Stimulated activated CD8-positive, alpha-beta memory T cell treated with anti-CD3 and anti-CD28 coated beads, Interleukin-15, amount 100 ng/mL, for 1 hour (primary cell): ENCODE measurements at regions not wholly inside any gene's neighbourhood (a gene's known extent, or its start where the extent isn't known, plus 50 kb on each side); places are given as distances from the start of the nearest gene placed in this dataset.

Experiments used
- DNase-seq: peaks from one replicate; pipeline ENCODE4 v3.0.0-alpha.2; 2020; ENCODE audit warnings: low read depth

DNA sequence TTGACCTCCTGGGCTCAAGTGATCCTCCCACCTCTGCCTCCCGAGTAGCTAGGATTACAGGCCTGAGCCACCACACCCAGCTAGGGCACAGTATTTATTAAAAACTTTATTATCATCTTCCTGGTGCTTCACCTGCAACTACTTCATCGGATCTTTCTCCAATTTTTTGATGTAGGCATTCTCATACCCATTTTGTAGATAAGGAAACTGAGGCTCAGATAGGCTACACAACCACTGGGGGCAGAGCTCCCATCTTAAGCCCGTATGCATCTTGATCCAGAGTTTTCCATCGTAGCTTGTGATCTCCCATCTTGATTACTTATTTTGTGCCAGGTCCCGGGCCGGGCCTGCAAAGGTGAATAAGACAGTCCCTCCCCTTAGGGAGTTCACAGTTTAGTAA, 68.1 kb upstream of the BCOR start:
- DNase-seq: no peak

DNA sequence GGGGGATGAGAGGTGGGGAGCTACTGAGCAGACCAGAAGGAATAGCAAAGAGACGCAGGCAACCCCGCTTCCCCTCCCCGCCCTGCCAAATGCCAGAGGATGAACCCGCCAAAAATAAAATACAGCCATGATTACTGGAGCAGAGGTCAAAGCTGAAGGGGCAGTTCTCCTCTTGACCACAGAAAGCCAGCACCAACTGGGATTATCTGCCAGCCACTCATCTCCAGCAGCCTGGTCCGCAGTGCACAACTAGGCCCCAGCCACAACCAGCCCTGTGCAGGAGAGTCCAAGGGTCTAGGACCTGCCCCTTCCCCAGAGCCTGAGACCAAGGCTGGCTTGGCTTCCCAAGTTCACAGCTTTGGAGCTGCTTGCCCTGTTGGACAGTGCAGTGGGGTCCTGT, 67.4 kb upstream of the BCOR start:
- DNase-seq: no peak

DNA sequence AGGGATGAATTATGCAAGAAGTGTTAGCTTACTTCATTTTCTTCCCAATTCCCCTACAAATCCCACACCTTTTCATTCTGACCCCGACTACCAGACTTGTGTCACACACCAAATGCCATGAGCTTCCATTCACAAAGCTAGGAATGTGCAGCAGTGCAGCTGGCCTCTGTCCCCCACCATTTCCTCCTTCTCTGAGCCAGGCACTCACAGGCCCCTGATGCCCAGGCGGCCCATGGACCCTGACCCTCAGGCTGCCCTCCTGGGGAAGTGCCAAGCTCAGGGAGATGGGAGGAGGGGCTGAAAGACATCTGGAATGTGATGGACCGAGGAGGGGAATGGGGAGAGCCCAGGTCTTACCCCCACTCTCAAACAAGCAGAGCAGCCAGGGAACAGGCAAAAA, 67.0 kb upstream of the BCOR start:
- DNase-seq: no peak

DNA sequence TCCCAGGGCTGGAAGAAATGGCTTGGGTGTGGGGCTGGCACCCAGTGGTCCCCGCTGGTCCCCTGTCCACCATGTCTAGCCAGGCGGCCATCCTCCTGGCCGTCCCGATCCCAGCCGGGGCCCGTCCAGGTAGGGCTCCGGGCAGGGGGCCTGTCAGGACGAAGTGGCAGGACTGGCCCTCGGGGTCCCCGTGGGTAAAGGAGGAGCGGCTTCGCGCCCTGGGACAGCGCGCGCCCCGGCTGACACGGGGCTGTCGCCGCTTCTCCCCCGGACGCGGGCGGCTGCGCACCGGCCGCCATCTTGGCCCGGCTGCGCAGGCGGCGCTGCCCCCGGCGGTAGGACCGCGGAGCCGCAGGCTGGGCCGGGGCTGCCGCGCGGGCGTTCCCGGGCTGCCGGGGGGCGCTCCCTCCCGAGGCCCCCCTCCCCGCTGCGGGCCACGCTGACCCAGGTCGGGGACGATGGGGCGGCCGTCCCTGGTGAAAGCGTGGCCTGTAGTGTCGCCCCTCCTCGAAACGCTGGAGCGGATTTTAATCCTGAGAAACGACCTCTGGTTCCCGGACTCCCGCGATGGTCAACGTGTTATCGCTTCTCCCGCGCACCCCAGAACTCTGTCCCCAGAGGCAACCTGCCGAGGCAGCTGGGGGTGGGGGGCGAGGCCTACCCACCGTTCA, 60.4 kb upstream of the BCOR start:
- DNase-seq: no peak

DNA sequence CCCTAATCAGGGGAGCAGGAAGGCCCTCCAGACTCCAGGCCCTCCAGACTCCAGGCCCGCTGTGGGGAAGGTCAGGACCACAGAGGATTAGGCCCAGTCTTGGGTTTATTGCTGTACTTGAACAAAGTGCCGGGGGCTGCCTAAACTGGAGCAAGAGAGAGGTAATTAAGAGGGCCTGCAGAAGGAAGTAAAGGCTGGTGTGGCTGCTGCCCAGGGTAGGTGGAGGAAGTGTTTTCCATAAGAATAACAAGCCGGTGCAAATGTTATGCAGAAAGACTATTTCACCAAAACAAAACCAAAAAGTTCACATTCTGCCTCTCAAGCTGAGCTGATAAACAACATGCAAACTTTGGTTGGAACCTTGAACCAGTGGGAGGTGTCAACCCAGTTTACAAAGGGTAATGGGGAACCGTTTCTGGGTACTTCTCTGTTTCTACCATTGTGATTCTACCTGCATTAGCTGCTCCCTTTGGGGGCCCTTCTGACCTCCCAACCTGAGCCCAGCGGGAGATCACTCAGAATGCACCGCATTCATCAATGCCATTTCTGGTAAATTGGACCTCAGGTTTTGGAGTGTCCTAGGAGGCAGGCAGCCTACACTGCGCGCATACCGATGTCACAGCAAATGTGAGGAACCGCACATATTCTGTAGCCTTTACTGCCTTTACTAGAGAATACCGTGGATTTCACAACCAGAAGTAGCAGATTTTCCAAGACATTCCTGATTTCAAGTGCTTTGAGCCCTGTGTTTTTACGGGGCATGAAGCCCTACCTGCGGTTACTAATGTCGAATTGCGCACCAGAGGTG, 59.7 kb upstream of the BCOR start:
- no peak for DNase-seq

DNA sequence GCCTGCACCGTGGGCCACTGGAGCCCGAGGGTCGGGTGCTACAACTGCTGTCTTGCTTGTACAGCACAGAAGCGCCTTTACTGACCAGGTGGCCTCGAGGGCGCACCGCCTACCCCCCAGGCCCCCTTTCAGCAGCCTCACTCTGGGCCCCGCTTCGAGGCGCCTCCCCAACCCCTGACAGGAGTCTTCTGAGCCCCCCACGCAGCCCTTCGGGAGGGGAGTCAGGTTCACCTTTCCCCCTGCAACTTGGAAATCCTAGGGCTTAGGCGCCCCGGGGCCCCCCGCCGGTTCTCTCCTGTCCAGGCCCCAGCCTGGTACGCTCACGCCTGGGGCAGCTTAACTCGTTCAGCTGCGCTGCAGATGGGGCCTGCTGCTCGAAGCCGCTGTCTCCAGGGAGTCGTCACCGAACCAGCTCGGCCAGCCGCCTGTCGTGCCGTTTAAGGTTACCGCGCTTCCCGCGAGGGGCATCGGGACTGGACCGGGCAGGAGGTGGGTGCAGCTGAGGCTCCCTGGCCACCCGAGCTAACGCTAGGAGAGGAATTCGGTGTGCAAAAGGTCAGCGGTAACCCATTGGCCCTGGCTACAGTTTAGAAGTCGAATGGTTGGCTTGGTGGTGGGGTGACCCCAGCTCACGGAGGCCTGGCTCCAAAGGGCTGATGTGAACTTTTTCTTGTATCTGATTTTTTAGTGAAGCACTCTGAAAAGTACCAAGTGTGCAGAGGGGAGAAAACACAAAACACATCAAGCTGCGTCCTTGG, 58.9 kb upstream of the BCOR start:
- DNase-seq: no peak

DNA sequence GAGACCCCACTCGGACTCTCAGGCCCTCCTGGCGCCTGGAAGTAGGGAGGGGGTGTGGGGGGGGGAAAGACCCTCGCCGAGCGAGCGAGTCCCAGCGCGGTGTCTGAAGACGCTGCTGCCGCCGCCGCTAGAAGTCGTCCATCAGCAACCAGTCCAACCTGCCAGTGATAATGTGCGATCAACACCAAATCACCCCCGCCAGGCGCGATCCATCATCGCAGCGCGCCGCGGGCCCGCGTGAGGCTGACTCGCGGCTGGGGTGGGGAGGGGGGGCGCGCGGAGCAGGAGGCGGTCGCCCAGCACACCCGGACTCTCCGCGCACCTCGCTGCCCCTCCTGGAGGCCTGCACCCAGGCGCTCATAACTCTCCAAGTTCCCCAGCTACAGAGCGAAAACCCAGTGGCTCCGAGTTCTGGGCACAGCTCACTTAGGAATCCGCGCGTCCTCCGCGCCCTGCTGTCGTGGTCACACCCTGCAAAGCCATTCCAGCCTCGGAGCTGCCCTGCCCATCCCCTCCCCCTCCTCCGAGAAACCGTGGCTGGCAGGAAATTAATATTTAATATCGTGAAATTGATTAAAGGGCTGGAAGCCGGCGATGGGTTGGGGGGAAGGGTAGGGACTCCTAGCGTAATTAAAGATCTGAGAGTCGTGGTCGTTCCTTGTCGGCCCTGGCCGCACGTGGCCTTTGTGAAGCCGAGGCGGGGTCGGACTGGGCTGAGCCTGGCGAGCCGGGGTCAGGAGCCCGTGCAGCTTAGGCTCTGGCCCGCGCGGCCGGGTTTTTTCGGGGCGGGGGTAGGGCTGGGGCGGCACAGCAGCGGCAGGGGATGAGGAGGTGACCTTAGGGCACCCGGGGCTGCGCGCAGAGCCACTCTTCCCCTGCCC, 58.1 kb upstream of the BCOR start:
- no peak for DNase-seq

DNA sequence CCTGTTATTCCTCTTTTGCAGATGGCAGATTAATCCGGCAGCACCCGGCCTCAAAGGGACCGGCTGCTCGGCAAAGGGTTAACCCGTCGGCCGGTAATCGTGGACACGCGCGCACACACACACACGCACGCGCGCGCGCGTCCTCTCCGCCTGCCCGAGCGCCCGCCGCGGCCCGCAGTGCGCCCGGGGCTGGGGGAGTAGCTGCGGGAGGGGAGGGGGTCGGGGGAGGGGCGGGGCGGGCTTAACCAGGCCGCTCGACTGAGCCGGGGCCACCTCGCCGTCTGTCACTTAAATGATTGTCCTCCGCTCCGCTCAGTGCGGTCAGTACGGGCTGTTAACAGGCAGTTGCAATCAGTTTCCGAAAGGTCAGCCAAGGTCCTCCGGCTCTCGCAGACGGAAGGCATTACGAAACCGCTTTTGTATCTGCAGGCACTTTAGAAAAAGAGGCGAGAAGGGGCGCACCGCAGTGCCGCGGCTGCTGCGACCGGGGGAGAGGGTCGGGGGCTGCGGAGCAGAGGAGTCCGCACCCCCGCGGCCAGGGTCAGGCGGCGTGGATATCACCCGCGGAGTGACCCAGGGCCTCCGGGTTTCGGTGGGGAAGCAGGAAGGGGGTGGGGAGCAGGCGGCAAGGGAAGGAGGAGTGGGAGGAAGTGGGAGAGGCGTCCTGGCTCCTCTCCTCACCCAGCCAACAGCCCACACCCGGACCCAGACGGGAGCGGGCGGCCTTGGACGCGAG, 57.3 kb upstream of the BCOR start:
- DNase-seq: no peak

DNA sequence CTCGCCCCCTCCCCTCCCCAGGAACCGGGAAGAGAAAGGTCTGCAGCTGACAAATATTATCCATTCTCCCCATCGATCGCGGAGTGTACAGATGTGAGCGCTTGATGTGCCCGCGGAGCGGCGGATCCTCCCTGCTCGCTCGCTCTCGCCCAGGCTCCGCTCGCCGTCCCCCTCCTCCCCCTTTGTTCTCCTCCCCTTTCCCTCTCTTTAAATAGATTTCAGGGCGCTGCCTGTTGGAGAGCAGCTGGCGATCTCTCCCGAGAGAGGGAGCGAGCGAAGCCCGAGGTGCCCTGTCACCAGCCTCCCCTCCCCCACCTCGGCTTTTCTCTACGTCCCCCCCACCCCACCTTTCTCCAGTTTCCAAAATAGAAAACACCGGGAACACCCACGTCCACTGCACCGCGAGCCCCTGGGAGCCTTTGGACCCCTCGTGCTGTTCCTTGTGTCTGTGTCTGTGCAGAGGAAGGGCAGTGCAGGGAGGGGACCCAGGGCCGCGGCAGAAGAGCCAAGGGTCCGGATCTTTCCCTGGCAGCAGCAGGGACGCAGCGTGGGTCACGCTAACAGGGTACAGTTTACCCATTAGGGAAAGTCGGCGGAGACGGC, 56.6 kb upstream of the BCOR start:
- no peak for DNase-seq

DNA sequence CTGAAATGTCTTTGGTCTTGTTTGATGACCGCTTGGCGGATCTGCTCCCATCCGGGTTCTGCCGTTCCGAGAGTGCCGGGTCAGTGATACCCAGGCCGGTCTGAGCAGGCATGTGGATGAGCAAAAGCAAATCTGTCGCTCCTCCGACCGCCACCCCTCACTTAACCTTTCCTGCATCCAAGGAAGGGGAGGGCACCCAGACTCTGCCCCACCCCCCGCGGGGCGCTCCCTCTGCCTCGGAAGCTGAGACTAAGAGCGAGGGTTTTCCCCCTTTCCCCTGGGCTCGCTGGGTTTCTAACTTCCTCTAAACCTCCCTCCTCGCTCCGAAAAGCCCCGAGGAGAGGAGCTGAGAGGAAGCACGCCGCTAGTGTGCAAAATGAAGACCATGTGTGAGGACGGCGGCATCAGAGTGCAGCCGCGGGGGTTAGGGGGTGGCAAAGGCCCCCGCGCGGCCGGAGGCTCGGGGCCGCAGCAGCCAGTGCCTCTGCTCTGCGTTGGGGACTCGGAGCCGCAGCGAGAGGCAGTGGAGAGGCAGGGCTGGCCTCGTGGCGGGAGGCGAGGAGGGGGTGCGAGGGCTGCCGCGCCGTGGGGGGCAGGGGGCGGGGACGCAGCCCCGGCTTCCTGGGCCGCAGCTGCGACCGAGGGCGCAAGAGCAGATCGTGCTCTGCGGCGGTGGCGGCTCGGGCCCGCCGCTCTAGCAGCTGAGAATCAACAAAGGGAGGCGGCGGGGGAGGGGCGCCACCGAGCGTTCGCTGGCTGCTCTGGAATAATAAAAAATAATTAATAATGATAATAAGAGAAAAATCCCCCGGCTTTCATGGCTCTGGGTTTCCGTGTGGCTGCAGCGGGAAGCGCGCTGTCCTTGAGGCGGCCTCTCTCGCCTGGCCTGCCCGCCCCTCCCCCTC, 55.8 kb upstream of the BCOR start:
- DNase-seq: no peak

DNA sequence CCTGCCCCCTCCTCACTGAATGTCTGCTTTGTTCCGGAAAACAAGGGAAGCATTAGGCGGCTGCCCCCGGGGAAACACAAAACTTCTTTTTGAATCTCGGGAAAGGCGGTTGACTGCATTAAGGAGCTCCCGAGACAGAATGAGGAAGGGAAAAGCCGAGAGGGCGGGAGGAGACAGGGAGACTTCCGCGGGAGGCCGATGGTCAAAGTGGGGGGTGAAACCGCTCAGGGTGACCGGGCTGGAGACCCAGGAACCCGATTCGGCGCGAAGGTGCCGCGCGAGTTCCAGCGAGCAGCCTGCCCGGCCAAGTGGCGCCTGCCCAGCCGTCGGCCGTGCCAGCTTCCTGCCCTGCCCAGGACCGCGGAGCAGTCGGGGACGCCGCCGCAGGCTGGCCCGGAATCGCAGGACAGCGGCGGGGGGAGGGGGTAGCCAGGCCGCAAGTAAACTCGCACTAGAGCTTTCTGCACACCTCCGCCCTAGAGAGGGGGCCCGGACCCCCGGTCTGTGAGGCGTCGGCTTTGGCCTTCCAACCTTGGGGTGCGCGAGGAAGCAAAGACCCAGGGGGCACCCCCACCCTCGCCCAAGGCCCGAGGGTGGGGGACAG, 55.1 kb upstream of the BCOR start:
- no peak for DNase-seq

DNA sequence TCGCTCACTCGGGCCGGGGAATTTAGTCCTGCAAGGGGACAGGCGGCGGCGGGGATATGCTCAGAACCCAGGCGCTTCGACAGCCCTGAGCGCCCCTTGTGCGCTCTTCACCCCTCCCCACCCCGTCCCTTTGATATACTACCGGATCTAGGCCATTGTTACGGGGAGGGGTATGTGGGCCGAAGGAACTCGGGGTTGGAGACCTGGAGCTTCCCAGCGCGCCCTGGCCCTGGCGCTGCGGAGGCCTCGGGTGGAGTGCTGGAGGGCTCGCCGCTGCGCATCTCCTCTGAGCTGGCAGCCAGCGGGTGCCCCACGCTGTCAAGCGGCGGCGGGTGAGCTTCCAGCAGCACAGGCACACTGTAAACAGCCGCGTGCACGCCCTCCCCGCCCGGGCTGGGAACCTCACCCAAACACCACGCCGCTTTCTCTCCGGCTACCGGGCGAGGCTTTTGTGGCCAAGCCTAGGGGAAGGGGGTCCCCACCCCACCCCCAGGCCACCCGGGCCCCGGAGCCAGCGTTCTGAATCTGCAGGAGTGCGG, 54.5 kb upstream of the BCOR start:
- DNase-seq: no peak

DNA sequence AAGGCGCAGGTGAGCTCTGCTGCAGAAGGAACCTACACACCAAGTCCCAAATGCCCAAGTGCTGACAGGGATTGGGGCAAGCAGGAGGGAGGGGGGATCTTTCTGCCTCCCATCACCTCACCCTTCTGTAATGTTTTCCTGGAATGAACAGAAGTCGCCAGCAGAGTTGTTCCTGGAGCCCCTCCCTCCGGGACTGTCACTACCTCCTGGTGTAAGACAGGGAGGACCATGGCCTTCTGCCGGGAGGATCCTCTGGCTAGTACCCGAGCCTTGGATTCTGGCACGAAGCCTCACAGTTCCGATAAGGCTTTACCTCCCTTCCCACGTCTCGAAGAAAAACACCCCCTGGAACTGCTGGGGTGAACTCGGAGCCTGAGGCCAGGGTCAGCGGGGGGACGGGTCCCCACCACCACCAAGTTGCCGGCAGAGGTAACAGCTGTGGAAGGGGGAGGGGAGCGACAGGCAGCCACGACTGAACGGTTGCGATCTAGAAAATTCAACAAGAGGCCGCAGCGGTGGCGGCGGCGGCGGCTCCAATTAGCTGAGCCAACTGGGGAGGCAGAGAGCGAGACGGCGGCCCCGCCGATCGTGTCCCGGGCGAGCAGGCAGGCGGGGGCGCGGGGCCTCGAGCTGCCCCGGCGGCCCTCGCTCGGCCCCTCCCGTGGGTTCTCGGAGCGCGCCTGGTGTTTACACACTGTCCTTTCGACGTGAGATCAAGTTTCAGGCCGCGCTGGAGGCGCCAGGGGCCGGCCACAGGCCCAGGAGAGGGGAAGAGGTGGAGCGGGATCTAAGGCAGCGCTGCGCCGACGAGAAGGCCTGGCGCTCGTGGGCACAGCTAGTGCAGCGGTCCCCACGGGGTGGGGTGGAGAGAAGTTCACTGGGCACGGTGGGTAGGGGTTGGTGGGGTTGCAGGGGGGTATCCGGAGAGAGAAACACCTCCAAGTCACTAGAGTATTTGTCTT, 53.7 kb upstream of the BCOR start:
- no peak for DNase-seq

DNA sequence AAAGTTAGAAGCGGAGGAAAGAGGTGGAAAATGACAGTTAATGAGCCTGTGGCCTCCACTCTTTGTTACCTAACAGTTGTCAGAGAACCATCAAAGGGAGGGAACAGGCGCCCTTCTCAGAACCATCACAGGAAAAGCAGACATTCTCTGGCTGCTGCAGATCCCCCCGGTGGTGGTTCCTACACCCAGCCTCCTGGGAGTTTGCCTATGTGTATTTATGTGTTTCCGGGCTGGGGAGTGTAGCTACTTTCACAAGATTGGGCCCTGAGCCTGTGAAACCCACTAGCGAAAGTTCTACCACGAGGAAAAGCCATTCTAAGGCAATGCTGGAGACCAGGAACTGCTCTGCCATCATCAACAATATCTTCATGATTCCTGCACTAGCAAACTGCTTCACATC, 52.7 kb upstream of the BCOR start:
- no peak for DNase-seq

DNA sequence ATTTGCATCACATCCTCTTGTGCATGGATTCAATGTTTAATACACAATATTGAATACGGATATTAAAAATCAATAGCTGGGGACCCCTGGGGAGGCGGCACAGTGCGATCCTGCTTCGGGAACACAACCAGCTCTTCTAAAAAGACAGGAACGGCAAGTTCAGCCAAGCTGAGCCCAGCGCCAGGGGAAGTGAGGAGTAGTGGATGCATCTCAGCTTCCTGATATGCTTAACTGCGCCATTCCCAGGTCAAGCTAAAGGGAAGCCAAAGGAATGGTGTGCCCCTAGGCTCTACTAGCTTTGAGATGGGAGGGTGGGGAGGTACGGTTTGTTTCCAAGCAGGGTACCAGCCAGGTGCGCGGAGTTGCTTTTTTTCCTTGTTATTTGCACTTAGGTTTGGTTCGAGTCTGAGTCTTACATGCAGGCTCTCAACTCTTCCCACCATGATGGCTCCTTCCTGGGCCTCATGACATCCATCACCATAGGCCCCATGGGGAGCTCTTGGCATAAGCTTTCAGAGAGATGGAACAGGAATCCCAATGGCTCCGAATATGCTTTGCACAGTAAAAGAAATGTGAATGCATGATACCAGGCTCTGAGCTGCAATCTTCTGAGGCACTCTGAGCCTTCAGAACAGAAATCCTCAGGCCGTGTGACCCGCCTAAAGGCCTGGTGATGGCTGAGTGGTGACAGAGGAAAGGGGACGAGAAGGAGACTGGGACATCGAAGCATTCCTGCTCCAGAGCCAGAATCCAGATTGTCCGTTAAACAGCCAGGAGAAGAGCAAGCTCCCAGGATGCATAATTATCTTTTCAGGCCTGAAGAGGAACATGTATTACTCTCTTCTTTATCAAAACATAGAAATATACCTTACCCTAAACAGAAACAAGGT, 51.8 kb upstream of the BCOR start:
- no peak for DNase-seq

DNA sequence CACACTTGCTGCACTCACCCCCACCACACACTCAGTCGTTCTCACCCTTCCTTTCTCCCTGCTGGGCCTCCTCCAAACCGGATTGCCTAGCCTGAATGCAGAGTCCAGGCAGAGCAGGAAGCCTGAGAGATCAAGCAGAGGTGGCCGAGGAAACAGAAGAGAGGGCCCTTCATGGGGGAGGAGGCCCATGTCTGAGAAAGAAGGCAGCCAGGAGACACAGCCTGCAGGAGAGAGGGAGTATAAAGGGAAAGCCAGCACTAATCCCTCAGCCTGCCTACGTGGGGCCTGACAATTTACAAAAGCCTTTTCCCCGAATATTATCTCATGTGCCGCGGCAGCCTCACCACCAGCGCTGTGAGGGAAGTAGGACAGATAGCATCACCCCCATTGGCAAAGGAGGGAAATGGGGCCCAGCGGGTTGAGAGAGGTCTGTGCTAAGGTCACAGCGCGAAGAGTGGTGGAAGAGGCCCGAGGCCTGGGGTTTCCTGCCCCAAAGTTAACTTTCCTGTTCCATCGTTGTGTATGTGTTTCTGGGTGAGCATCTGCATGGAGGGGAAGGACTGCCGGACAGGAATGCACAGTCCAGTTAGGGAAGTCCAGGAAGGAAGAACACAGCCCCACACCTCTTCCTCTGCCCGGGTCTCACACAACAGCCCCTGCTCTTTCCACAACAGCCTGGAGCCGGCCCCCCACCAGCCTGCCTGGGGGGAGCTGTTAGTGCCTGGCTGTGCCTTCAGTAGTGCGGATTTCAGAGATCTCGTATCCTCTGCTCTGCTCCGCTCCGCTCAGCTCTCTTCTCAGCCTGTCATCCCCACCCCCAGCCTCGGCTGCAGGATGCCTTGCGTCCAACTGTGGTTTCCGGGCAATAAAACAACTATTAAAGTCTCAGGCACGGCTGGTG, 50.9 kb upstream of the BCOR start:
- DNase-seq: no peak
